IMR-90 (cell line): ENCODE measurements at regions not wholly inside any gene's neighbourhood (a gene's known extent, or its start where the extent isn't known, plus 50 kb on each side); places are given as distances from the start of the nearest gene placed in this dataset.

Experiments used
- ATAC-seq: fragments of 200-7000 bp; cut with Tn5 transposase; 2 replicates; pipeline ENCODE4 v1.9.1; 2020; ENCODE audit warnings: low read depth, mild to moderate bottlenecking, moderate library complexity
- BruUV-seq: library from RNA; stranded (reverse); fragments of 400-500 nt; replicated peaks from 2 replicates; lab custom pipeline; 2021; lab: Mats Ljungman, UMichigan
- CTCF ChIA-PET: fragments of 300-600 bp; formaldehyde crosslinking; extraction: SDS; loops from one replicate; lab custom pipeline; 2021; ENCODE audit warnings: antibody characterized with exemption; lab: Yijun Ruan, JAX
- POLR2A ChIA-PET: fragments of 300-600 bp; sonication (Branson Sonifier 250); formaldehyde crosslinking; loops from one replicate; lab custom pipeline; 2022; ENCODE audit warnings: antibody characterized with exemption; ENCODE audit not compliant: unreplicated experiment; lab: Charles Lee
- DNase-seq: peaks from one replicate; pipeline ENCODE4 v3.0.0; 2013
- H2AFZ ChIP-seq: replicated peaks from 2 replicates; pipeline ENCODE3; 2013; ENCODE audit warnings: low read length, mild to moderate bottlenecking; ENCODE audit not compliant: poor library complexity
- H2AK5ac ChIP-seq: 2 replicates; pipeline ENCODE4 v1.6.1; 2013; ENCODE audit warnings: low read depth, low read length, inconsistent platforms
- H2AK9ac ChIP-seq: replicated peaks from 2 replicates; pipeline ENCODE3; 2013; ENCODE audit warnings: mild to moderate bottlenecking, low read depth, low read length, moderate library complexity; ENCODE audit not compliant: poor library complexity
- H2BK120ac ChIP-seq: 2 replicates; pipeline ENCODE4 v1.6.1; 2013; ENCODE audit warnings: low read depth, low read length, inconsistent platforms
- H2BK15ac ChIP-seq: 3 replicates; pipeline ENCODE4 v1.6.1; 2013; ENCODE audit warnings: low read depth, low read length, inconsistent platforms
- H2BK20ac ChIP-seq: 2 replicates; pipeline ENCODE4 v1.6.1; 2013; ENCODE audit warnings: low read depth, mild to moderate bottlenecking, inconsistent platforms, low read length, moderate library complexity
- H2BK5ac ChIP-seq: 2 replicates; pipeline ENCODE4 v1.6.1; 2013; ENCODE audit warnings: mild to moderate bottlenecking, low read depth, low read length, inconsistent platforms; ENCODE audit not compliant: poor library complexity, severe bottlenecking
- H3K14ac ChIP-seq: replicated peaks from 2 replicates; pipeline ENCODE4 v1.6.1; 2013; ENCODE audit warnings: low read depth, low read length, inconsistent platforms
- H3K18ac ChIP-seq: 2 replicates; pipeline ENCODE4 v1.6.1; 2013; ENCODE audit warnings: low read depth, low read length, control low read depth
- H3K23ac ChIP-seq: 2 replicates; pipeline ENCODE4 v1.6.1; 2013; ENCODE audit warnings: low read depth, low read length, inconsistent platforms
- H3K27ac ChIP-seq: 2 replicates; pipeline ENCODE4 v1.5.1; 2013; ENCODE audit warnings: mild to moderate bottlenecking, control low read depth, low read length; ENCODE audit not compliant: insufficient read depth
- H3K27me3 ChIP-seq: 2 replicates; pipeline ENCODE4 v1.6.1; 2013; ENCODE audit warnings: low read length; ENCODE audit not compliant: control insufficient read depth, insufficient read depth
- H3K36me3 ChIP-seq: 2 replicates; pipeline ENCODE4 v1.6.1; 2013; ENCODE audit warnings: low read length, mixed read lengths; ENCODE audit not compliant: control insufficient read depth, insufficient read depth
- H3K4ac ChIP-seq: 2 replicates; pipeline ENCODE4 v1.6.1; 2013; ENCODE audit warnings: low read depth, low read length, inconsistent platforms
- H3K4me1 ChIP-seq: 2 replicates; pipeline ENCODE4 v1.6.1; 2013; ENCODE audit warnings: low read length, mixed read lengths; ENCODE audit not compliant: control insufficient read depth, insufficient read depth
- H3K4me2 ChIP-seq: 2 replicates; pipeline ENCODE4 v1.6.1; 2013; ENCODE audit warnings: low read depth, mild to moderate bottlenecking, control low read depth, low read length, moderate library complexity
- H3K4me3 ChIP-seq: 2 replicates; pipeline ENCODE4 v1.5.1; 2013; ENCODE audit warnings: low read depth, mild to moderate bottlenecking, control low read depth, low read length, moderate library complexity; ENCODE audit not compliant: insufficient read depth
- H3K56ac ChIP-seq: 2 replicates; pipeline ENCODE4 v1.6.1; 2013; ENCODE audit warnings: low read length, inconsistent platforms; ENCODE audit not compliant: insufficient read depth; ENCODE audit errors: extremely low read depth
- H3K79me1 ChIP-seq, 2 experiments: 2 replicates each; pipeline ENCODE4 v1.6.1; 2013; ENCODE audit warnings: low read length in 2 of 2, inconsistent platforms in 1 of 2, low read depth in 1 of 2
- H3K9ac ChIP-seq: 2 replicates; pipeline ENCODE4 v1.6.1; 2013; ENCODE audit warnings: low read depth, low read length, control low read depth
- H3K9me1 ChIP-seq: 2 replicates; pipeline ENCODE4 v1.6.1; 2013; ENCODE audit warnings: low read length, inconsistent platforms; ENCODE audit not compliant: insufficient read depth
- H3K9me3 ChIP-seq: 2 replicates; pipeline ENCODE4 v1.6.1; 2013; ENCODE audit warnings: low read length; ENCODE audit not compliant: control insufficient read depth, insufficient read depth
- H4K20me1 ChIP-seq: 2 replicates; pipeline ENCODE4 v1.6.1; 2013; ENCODE audit warnings: low read length, inconsistent platforms; ENCODE audit not compliant: insufficient read depth
- H4K5ac ChIP-seq: 2 replicates; pipeline ENCODE4 v1.6.1; 2013; ENCODE audit warnings: mild to moderate bottlenecking, low read depth, low read length, control low read depth
- H4K8ac ChIP-seq, 2 experiments: 2 replicates each; pipeline ENCODE4 v1.6.1; 2013; ENCODE audit warnings: low read depth in 2 of 2, low read length in 2 of 2, control low read depth in 1 of 2, inconsistent platforms in 1 of 2
- H4K91ac ChIP-seq: 2 replicates; pipeline ENCODE4 v1.6.1; 2013; ENCODE audit warnings: low read depth, low read length, inconsistent platforms; ENCODE audit not compliant: insufficient read depth
- BHLHE40 ChIP-seq: fragments of 150-350 bp; IDR thresholded peaks from 2 replicates; pipeline ENCODE4 v1.6.1; 2016; ENCODE audit warnings: mild to moderate bottlenecking, low read depth, low read length
- CEBPB ChIP-seq: IDR thresholded peaks from 2 replicates; pipeline ENCODE4 v1.6.1; 2012; ENCODE audit warnings: low read depth, low read length, improper control_type of control experiment
- FOS ChIP-seq: fragments of 150-350 bp; IDR thresholded peaks from 2 replicates; pipeline ENCODE4 v1.6.1; 2016; ENCODE audit warnings: low read depth, low read length
- MAFK ChIP-seq: IDR thresholded peaks from 2 replicates; pipeline ENCODE4 v1.6.1; 2012; ENCODE audit warnings: low read depth, low read length, improper control_type of control experiment
- MAZ ChIP-seq: IDR thresholded peaks from 2 replicates; pipeline ENCODE4 v1.6.1; 2012; ENCODE audit warnings: low read depth, mild to moderate bottlenecking, low read length, improper control_type of control experiment, moderate library complexity, borderline replicate concordance
- NFE2L2 ChIP-seq: fragments of 150-350 bp; IDR thresholded peaks from 2 replicates; pipeline ENCODE4 v1.6.1; 2016; ENCODE audit warnings: low read depth, mild to moderate bottlenecking, low read length
- POLR2A ChIP-seq: IDR thresholded peaks from 2 replicates; pipeline ENCODE4 v1.6.1; 2012; ENCODE audit warnings: mild to moderate bottlenecking, low read depth, low read length
- RCOR1 ChIP-seq: IDR thresholded peaks from 2 replicates; pipeline ENCODE4 v1.6.1; 2012; ENCODE audit warnings: mild to moderate bottlenecking, low read length, improper control_type of control experiment; ENCODE audit not compliant: insufficient replicate concordance
- RFX5 ChIP-seq: IDR thresholded peaks from 2 replicates; pipeline ENCODE4 v1.8.0; 2012; ENCODE audit warnings: low read depth, mild to moderate bottlenecking, low read length, moderate library complexity
- SMC3 ChIP-seq: fragments of 150-350 bp; IDR thresholded peaks from 2 replicates; pipeline ENCODE4 v1.6.1; 2016; ENCODE audit warnings: low read depth, mild to moderate bottlenecking, antibody characterized with exemption, low read length, moderate library complexity
- WGBS, 2 experiments: methylation state at CpG; one replicate each; pipeline versions ENCODE4 v1.1.5 to v1.1.7; 2013; ENCODE audit warnings: missing lambda C conversion rate in 2 of 2; ENCODE audit not compliant: insufficient read length in 1 of 2; ENCODE audit errors: extremely low coverage in 2 of 2; 5-methylcytosine and 5-hydroxymethylcytosine counted together
- dilution Hi-C: fragments of 300-500 bp; cut with HindIII; formaldehyde crosslinking; loops from one replicate; pipeline ENCODE4 v1.14.3; 2018; ENCODE audit warnings: low sequenced_read_pairs; ENCODE audit not compliant: unreplicated experiment
- in situ Hi-C: fragments of 300-500 bp; cut with MboI; formaldehyde crosslinking; loops from 3 replicates; pipeline ENCODE4 v1.14.3; 2019; ENCODE audit warnings: low sequenced_read_pairs, inconsistent platforms, mixed read lengths
- intact Hi-C: fragments of 100-400 bp; cut with micrococcal nuclease; formaldehyde crosslinking; loops from 2 replicates; pipeline ENCODE4 v1.10.0; 2022
- TF ChIP-seq, protein P1 (sequence below): fragments of 150-350 bp; IDR thresholded peaks from 2 replicates; pipeline ENCODE4 v1.6.1; 2016; ENCODE audit warnings: low read depth, mild to moderate bottlenecking, low read length, moderate library complexity, borderline replicate concordance

DNA sequence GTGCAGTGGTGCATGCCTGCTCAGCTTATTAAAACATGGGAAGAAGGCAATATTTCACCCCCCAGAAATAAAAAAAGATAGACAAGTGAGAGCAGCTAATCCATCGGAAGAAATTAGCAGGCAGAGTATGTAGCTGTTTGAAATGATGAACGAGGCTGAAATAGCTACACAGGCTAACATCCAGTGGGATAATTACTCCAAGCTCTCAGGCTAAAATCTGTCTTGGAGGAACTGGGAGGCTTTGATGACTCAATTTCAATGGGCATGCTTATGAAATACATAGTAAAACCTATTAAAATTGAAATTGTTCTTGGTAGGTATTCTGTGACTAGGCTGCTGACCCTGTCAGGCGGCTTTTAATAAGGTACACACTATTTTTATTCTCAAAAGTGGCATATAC, 84.1 kb upstream of the RRP15 start:
- Histone ChIP-seq H3K9ac (no peak overlapping the region), H2AK9ac (no peak overlapping the region), H3K23ac (no peak overlapping the region), H2BK120ac (no peak overlapping the region), H4K20me1 (no peaks in the 10 kb centered on the region), H4K8ac (no peak overlapping the region), H3K4me3 (no peak overlapping the region), H3K79me1 (no peaks in the 10 kb centered on the region), H2BK5ac (no peak overlapping the region), H3K9me1 (no peaks in the 10 kb centered on the region), H3K4ac (no peak overlapping the region), H4K5ac (no peak overlapping the region), H3K14ac (no peak overlapping the region), H2BK15ac (no peak overlapping the region), H2AFZ (no peak overlapping the region), H3K27me3 (peaks cover 2% of the 10 kb centered on the region; the same call in 1 of the 2 replicates), H2BK20ac (no peak overlapping the region), H3K27ac (no peak overlapping the region), H3K9me3 (no peaks in the 10 kb centered on the region), H4K91ac (no peak overlapping the region), H3K4me1 (no peaks in the 10 kb centered on the region), H3K56ac (no peak overlapping the region), H3K4me2 (no peak overlapping the region), H3K36me3 (no peaks in the 10 kb centered on the region), H3K18ac (no peak overlapping the region), H2AK5ac (no peak overlapping the region)
- dilution Hi-C loops (no loop called here), intact Hi-C loops (no loop called here), in situ Hi-C loops (no loop called here)
- ATAC-seq (peak; percentile 37; the same call in 1 of the 2 replicates), DNase-seq (peak; percentile 7)
- no CpG with 5 or more reads among the region's 3 CpGs for WGBS, 2 experiments
- ChIA-PET CTCF (interaction anchor here (0.7 to 1.0 kb wide), 2 partner anchors 50 to 99 kb away, joined by 3 to 4 read pairs; no protein-coding TSS in a partner anchor), POLR2A (interaction anchor here (0.6 kb wide), 1 partner anchor 913 kb away, joined by 4 read pairs; no protein-coding TSS in a partner anchor)
- TF ChIP-seq RFX5 (no peak), CEBPB (no peak), FOS (no peak), NFE2L2 (no peak), SMC3 (no peak), RCOR1 (no peak), POLR2A (no peak), MAFK (no peak), MAZ (no peak), BHLHE40 (no peak)
- TF ChIP-seq, protein P1, sequence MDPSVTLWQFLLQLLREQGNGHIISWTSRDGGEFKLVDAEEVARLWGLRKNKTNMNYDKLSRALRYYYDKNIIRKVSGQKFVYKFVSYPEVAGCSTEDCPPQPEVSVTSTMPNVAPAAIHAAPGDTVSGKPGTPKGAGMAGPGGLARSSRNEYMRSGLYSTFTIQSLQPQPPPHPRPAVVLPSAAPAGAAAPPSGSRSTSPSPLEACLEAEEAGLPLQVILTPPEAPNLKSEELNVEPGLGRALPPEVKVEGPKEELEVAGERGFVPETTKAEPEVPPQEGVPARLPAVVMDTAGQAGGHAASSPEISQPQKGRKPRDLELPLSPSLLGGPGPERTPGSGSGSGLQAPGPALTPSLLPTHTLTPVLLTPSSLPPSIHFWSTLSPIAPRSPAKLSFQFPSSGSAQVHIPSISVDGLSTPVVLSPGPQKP = no peak
- BruUV-seq = no TSS peak
